NCI-H2029 (cell line): ENCODE measurements at regions not wholly inside any gene's neighbourhood (a gene's known extent, or its start where the extent isn't known, plus 50 kb on each side); places are given as distances from the start of the nearest gene placed in this dataset.
"Not testable (repeated sequence)": the region's sequence is repeated elsewhere in the genome, so short reads cannot be mapped to it uniquely, and the experiment has no call there.

ENCODE experiments used
- DNase-seq: peaks from one replicate; lab custom pipeline; 2025; lab: John Stamatoyannopoulos, UW

- DNase-seq = not testable (repeated sequence)
These were observed 219.6 kb downstream of the BAMBI start for GRCh38 chr10:28896791-28897409.

GRCh38 chr10:28897617-28898464 lies 220.5 kb downstream of the BAMBI start:
- DNase-seq = no peak

- DNase-seq = no peak
These were observed 224.9 kb downstream of the BAMBI start for GRCh38 chr10:28902215-28902614.

- DNase-seq = no peak
These were observed 225.7 kb downstream of the BAMBI start for GRCh38 chr10:28903063-28903462.

- DNase-seq = no peak
These were observed 226.4 kb downstream of the BAMBI start for GRCh38 chr10:28903736-28904135.

- DNase-seq = no peak
These were observed 228.1 kb downstream of the BAMBI start for GRCh38 chr10:28905371-28905770.

- DNase-seq = no peak
These were observed 228.7 kb downstream of the BAMBI start for GRCh38 chr10:28906011-28906411.

- DNase-seq = no peak
These were observed 229.1 kb downstream of the BAMBI start for GRCh38 chr10:28906415-28906814.

- DNase-seq = no peak
These were observed 229.6 kb downstream of the BAMBI start for GRCh38 chr10:28906934-28907333.

- DNase-seq = no peak
These were observed 232.6 kb downstream of the BAMBI start for GRCh38 chr10:28909875-28910274.

- DNase-seq = no peak
These were observed 233.6 kb downstream of the BAMBI start for GRCh38 chr10:28910956-28911355.

GRCh38 chr10:28911511-28911910 lies 234.2 kb downstream of the BAMBI start:
- not testable (repeated sequence) for DNase-seq

GRCh38 chr10:28912017-28912783 lies 234.9 kb downstream of the BAMBI start:
- no peak for DNase-seq

- DNase-seq = no peak
These were observed 236.3 kb downstream of the BAMBI start for GRCh38 chr10:28913436-28914237.

GRCh38 chr10:28914701-28915100 lies 237.4 kb downstream of the BAMBI start:
- DNase-seq = no peak

- DNase-seq = no peak
These were observed 238.8 kb downstream of the BAMBI start for GRCh38 chr10:28915989-28916588.

- no peak for DNase-seq
These were observed 242.8 kb downstream of the BAMBI start for GRCh38 chr10:28920091-28920490.

- DNase-seq = no peak
These were observed 244.8 kb downstream of the BAMBI start for GRCh38 chr10:28922127-28922526.

GRCh38 chr10:28922861-28923260 lies 245.5 kb downstream of the BAMBI start:
- no peak for DNase-seq

- DNase-seq = no peak
These were observed 247.4 kb downstream of the BAMBI start for GRCh38 chr10:28924717-28925116.

GRCh38 chr10:28925121-28925663 lies 247.9 kb downstream of the BAMBI start:
- DNase-seq = no peak
